ENCODE measurements at regions not wholly inside any gene's neighbourhood (a gene's known extent, or its start where the extent isn't known, plus 50 kb on each side); places are given as distances from the start of the nearest gene placed in this dataset.

DNA sequence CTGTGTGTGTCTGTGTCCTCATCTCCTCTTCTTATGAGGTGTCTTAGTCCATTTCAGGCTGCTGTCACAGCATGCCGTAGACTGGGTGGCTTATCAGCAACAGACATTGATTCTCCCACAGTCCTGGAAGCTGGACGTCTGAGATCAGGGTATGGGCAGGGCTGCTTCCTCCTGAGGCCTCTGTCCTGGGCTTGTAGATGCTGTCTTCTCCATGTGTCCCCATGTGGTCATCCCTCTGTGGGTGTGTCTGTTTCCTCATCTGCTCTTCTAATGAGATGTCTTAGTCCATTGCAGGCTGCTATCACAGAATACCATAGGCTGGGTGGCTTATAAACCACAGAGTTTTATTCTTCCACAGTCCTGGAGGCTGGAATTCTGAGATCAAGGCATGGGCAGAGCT lies 205.0 kb upstream of the USP9Y start:
- TF ChIP-seq, protein P1, sequence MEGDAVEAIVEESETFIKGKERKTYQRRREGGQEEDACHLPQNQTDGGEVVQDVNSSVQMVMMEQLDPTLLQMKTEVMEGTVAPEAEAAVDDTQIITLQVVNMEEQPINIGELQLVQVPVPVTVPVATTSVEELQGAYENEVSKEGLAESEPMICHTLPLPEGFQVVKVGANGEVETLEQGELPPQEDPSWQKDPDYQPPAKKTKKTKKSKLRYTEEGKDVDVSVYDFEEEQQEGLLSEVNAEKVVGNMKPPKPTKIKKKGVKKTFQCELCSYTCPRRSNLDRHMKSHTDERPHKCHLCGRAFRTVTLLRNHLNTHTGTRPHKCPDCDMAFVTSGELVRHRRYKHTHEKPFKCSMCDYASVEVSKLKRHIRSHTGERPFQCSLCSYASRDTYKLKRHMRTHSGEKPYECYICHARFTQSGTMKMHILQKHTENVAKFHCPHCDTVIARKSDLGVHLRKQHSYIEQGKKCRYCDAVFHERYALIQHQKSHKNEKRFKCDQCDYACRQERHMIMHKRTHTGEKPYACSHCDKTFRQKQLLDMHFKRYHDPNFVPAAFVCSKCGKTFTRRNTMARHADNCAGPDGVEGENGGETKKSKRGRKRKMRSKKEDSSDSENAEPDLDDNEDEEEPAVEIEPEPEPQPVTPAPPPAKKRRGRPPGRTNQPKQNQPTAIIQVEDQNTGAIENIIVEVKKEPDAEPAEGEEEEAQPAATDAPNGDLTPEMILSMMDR (IDR thresholded peaks at IDR 0.05): no peak
- TF ChIP-seq, protein P2, sequence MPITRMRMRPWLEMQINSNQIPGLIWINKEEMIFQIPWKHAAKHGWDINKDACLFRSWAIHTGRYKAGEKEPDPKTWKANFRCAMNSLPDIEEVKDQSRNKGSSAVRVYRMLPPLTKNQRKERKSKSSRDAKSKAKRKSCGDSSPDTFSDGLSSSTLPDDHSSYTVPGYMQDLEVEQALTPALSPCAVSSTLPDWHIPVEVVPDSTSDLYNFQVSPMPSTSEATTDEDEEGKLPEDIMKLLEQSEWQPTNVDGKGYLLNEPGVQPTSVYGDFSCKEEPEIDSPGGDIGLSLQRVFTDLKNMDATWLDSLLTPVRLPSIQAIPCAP (CRISPR knock-in tag; IDR thresholded peaks at IDR 0.05): no peak
- TF ChIP-seq MXD4 (CRISPR knock-in tag; IDR thresholded peaks at IDR 0.05; ENCODE audit: borderline replicate concordance) (no peak), FOXP4 (CRISPR knock-in tag; IDR thresholded peaks at IDR 0.05) (no peak)
